Mammary epithelial cell (primary cell): ENCODE measurements at regions not wholly inside any gene's neighbourhood (a gene's known extent, or its start where the extent isn't known, plus 50 kb on each side); places are given as distances from the start of the nearest gene placed in this dataset.

Experiments
- CTCF ChIP-seq, 2 donors: IDR thresholded peaks in 1 of 2; conservative IDR thresholded peaks in 1 of 2; 2 replicates each; pipeline ENCODE4 v1.5.1; 2011 to 2012; ENCODE audit warnings: inconsistent platforms in 2 of 2, low read length in 2 of 2, mild to moderate bottlenecking in 2 of 2, control low read depth in 1 of 2, low read depth in 1 of 2; ENCODE audit not compliant: insufficient read depth in 1 of 2; ENCODE audit errors: extremely low read depth in 1 of 2
- EZH2 ChIP-seq: IDR thresholded peaks from 2 replicates; pipeline ENCODE4 v1.6.1; 2012; ENCODE audit warnings: low read length, inconsistent platforms, borderline replicate concordance

- TF ChIP-seq CTCF (conservative IDR thresholded peaks at IDR 0.05 in 1 of 2, IDR thresholded peaks at IDR 0.05 in 1 of 2; ENCODE audit: extremely low read depth in 1 of 2, insufficient read depth in 1 of 2, low read depth in 1 of 2, low read length in 2 of 2) (no peak), EZH2 (no peak)
Observed at GRCh38 chr6:50975216-50975615, 156.5 kb downstream of the TFAP2B start.
